H9 (cell line): ENCODE measurements at regions not wholly inside any gene's neighbourhood (a gene's known extent, or its start where the extent isn't known, plus 50 kb on each side); places are given as distances from the start of the nearest gene placed in this dataset.

ENCODE experiments used
- DNase-seq: peaks from one replicate; pipeline ENCODE4 v3.0.0-alpha.2; 2017
- H2AFZ ChIP-seq: one replicate; pipeline ENCODE4 v1.6.1; 2013; ENCODE audit warnings: mild to moderate bottlenecking, low read length, control low read depth, moderate library complexity
- H2AK5ac ChIP-seq: 2 replicates; pipeline ENCODE4 v1.6.1; 2013; ENCODE audit warnings: low read length, control low read depth, mixed read lengths; ENCODE audit not compliant: insufficient read length
- H2BK120ac ChIP-seq: one replicate; pipeline ENCODE4 v1.6.1; 2013; ENCODE audit warnings: low read depth, mild to moderate bottlenecking, low read length, control low read depth, inconsistent platforms; ENCODE audit not compliant: poor library complexity, severe bottlenecking
- H2BK12ac ChIP-seq: 2 replicates; pipeline ENCODE4 v1.6.1; 2013; ENCODE audit warnings: low read length, control low read depth, mixed read lengths, low read depth; ENCODE audit not compliant: insufficient read length
- H2BK15ac ChIP-seq: 2 replicates; pipeline ENCODE4 v1.6.1; 2013; ENCODE audit warnings: low read depth, low read length, control low read depth
- H2BK20ac ChIP-seq: one replicate; pipeline ENCODE4 v1.6.1; 2013; ENCODE audit warnings: low read depth, mild to moderate bottlenecking, low read length, control low read depth, inconsistent platforms; ENCODE audit not compliant: poor library complexity, severe bottlenecking
- H2BK5ac ChIP-seq: 2 replicates; pipeline ENCODE4 v1.6.1; 2013; ENCODE audit warnings: low read length, control low read depth, mixed read lengths; ENCODE audit not compliant: insufficient read length
- H3K14ac ChIP-seq: 2 replicates; pipeline ENCODE4 v1.6.1; 2013; ENCODE audit warnings: low read length, control low read depth; ENCODE audit not compliant: insufficient read depth
- H3K18ac ChIP-seq: 2 replicates; pipeline ENCODE4 v1.6.1; 2013; ENCODE audit warnings: low read depth, mild to moderate bottlenecking, mixed read lengths, low read length, control low read depth; ENCODE audit not compliant: insufficient read length
- H3K23ac ChIP-seq: 2 replicates; pipeline ENCODE4 v1.6.1; 2013; ENCODE audit warnings: low read length, control low read depth, mixed read lengths, low read depth; ENCODE audit not compliant: insufficient read length
- H3K23me2 ChIP-seq: 2 replicates; pipeline ENCODE4 v1.6.1; 2013; ENCODE audit warnings: low read depth, mild to moderate bottlenecking, mixed read lengths, low read length, control low read depth; ENCODE audit not compliant: insufficient read length, poor library complexity, severe bottlenecking
- H3K27ac ChIP-seq: 2 replicates; pipeline ENCODE4 v1.5.1; 2013; ENCODE audit warnings: low read length, control low read depth, mixed read lengths, low read depth; ENCODE audit not compliant: insufficient read length
- H3K27me3 ChIP-seq: 2 replicates; pipeline ENCODE4 v1.6.1; 2013; ENCODE audit warnings: low read length, control low read depth, inconsistent platforms; ENCODE audit not compliant: insufficient read depth
- H3K4ac ChIP-seq: 2 replicates; pipeline ENCODE4 v1.6.1; 2013; ENCODE audit warnings: low read depth, mild to moderate bottlenecking, control low read depth, inconsistent platforms, low read length, moderate library complexity
- H3K4me1 ChIP-seq: 2 replicates; pipeline ENCODE4 v1.6.1; 2013; ENCODE audit warnings: low read length, control low read depth, inconsistent platforms; ENCODE audit not compliant: insufficient read depth
- H3K4me2 ChIP-seq: 2 replicates; pipeline ENCODE4 v1.6.1; 2013; ENCODE audit warnings: low read length, control low read depth, mixed read lengths; ENCODE audit not compliant: insufficient read length, insufficient read depth
- H3K56ac ChIP-seq: 2 replicates; pipeline ENCODE4 v1.6.1; 2013; ENCODE audit warnings: low read depth, mild to moderate bottlenecking, mixed read lengths, low read length, control low read depth; ENCODE audit not compliant: insufficient read length
- H3K79me1 ChIP-seq: 2 replicates; pipeline ENCODE4 v1.6.1; 2013; ENCODE audit warnings: low read depth, mild to moderate bottlenecking, moderate library complexity, low read length, control low read depth, inconsistent platforms; ENCODE audit not compliant: insufficient read depth, poor library complexity, severe bottlenecking
- H3K79me2 ChIP-seq: 2 replicates; pipeline ENCODE4 v1.6.1; 2013; ENCODE audit warnings: low read length, control low read depth, inconsistent platforms; ENCODE audit not compliant: insufficient read depth
- H3K9ac ChIP-seq: 2 replicates; pipeline ENCODE4 v1.6.1; 2013; ENCODE audit warnings: low read length, control low read depth, mixed read lengths; ENCODE audit not compliant: insufficient read length; ENCODE audit errors: extremely low read depth
- H3K9me3 ChIP-seq: one replicate; pipeline ENCODE4 v1.6.1; 2013; ENCODE audit warnings: low read depth, low read length, inconsistent platforms; ENCODE audit not compliant: control insufficient read depth
- H3T11ph ChIP-seq: one replicate; pipeline ENCODE4 v1.6.1; 2013; ENCODE audit warnings: mild to moderate bottlenecking, low read length, control low read depth, inconsistent platforms
- H4K20me1 ChIP-seq: one replicate; pipeline ENCODE4 v1.6.1; 2013; ENCODE audit not compliant: control insufficient read depth, insufficient read length, insufficient read depth
- H4K5ac ChIP-seq: 2 replicates; pipeline ENCODE4 v1.6.1; 2013; ENCODE audit warnings: low read depth, mild to moderate bottlenecking, mixed read lengths, low read length, control low read depth; ENCODE audit not compliant: insufficient read length
- H4K8ac ChIP-seq: replicated peaks from 2 replicates; pipeline ENCODE4 v1.6.1; 2013; ENCODE audit warnings: low read length, control low read depth, mixed read lengths, low read depth; ENCODE audit not compliant: insufficient read length
- H4K91ac ChIP-seq: 2 replicates; pipeline ENCODE4 v1.6.1; 2013; ENCODE audit warnings: low read depth, mild to moderate bottlenecking, moderate library complexity, mixed read lengths, low read length, control low read depth; ENCODE audit not compliant: insufficient read length
- H3K27ac Mint-ChIP-seq, 3 experiments: 2 replicates in 2 of 3; 3 replicates in 1 of 3; pipeline ENCODE4 v1.8.0; 2020 to 2021; ENCODE audit warnings: mixed read lengths in 3 of 3, mild to moderate bottlenecking in 1 of 3, moderate library complexity in 1 of 3
- H3K27me3 Mint-ChIP-seq: 2 replicates; pipeline ENCODE4 v1.8.0; 2021; ENCODE audit warnings: low read depth, mild to moderate bottlenecking, moderate library complexity, mixed read lengths
- H3K36me3 Mint-ChIP-seq, 3 experiments: 2 replicates in 2 of 3; 3 replicates in 1 of 3; pipeline ENCODE4 v1.8.0; 2020 to 2021; ENCODE audit warnings: low read depth in 3 of 3, mixed read lengths in 3 of 3; ENCODE audit not compliant: insufficient read depth in 1 of 3
- H3K4me1 Mint-ChIP-seq, 2 experiments: 2 replicates each; pipeline ENCODE4 v1.8.0; 2020; ENCODE audit warnings: mixed read lengths in 2 of 2
- H3K4me3 Mint-ChIP-seq, 2 experiments: 2 replicates in 1 of 2; 3 replicates in 1 of 2; pipeline ENCODE4 v1.8.0; 2020 to 2021; ENCODE audit warnings: mild to moderate bottlenecking in 2 of 2, mixed read lengths in 2 of 2, moderate library complexity in 1 of 2
- H3K9me3 Mint-ChIP-seq, 2 experiments: 2 replicates in 1 of 2; 3 replicates in 1 of 2; pipeline ENCODE4 v1.8.0; 2020; ENCODE audit warnings: mild to moderate bottlenecking in 2 of 2, mixed read lengths in 2 of 2, moderate library complexity in 1 of 2
- TF ChIP-seq, protein P1 (sequence below): fragments of 200-600 bp; sonication (generic); conservative IDR thresholded peaks from 3 replicates; pipeline ENCODE4 v1.8.0; 2021; ENCODE audit warnings: antibody characterized with exemption, mild to moderate bottlenecking

DNA sequence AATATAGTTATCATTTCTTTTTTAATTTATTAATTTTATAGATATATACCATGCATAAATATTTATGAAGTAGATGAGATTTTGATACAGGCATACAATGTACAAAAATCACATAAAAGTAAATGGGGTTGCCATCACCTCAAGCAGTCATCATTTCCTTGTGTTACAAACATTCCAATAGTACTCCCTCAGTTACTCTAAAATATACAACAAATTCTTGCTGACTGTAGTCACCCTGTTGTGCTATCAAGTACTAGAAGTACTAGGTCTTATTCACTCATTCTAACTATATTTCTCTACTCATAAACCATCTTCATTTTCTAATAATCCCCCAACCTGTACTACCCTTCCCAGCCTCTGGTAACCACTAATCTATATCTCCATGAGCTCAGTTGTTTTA lies 432.6 kb upstream of the SYT1 start:
- H3K36me3 Mint-ChIP-seq, result 0 out of 7 replicates have a peak, but pooled peaks cover 0 to 3% (median 0%) of the 10 kb centered on the region in 3 experiments
- H3K18ac ChIP-seq, result no peak overlapping the region
- no peak overlapping the region for H3K23ac ChIP-seq
- H3K27me3 Mint-ChIP-seq, result no peaks in the 10 kb centered on the region
- TF ChIP-seq, protein P1, sequence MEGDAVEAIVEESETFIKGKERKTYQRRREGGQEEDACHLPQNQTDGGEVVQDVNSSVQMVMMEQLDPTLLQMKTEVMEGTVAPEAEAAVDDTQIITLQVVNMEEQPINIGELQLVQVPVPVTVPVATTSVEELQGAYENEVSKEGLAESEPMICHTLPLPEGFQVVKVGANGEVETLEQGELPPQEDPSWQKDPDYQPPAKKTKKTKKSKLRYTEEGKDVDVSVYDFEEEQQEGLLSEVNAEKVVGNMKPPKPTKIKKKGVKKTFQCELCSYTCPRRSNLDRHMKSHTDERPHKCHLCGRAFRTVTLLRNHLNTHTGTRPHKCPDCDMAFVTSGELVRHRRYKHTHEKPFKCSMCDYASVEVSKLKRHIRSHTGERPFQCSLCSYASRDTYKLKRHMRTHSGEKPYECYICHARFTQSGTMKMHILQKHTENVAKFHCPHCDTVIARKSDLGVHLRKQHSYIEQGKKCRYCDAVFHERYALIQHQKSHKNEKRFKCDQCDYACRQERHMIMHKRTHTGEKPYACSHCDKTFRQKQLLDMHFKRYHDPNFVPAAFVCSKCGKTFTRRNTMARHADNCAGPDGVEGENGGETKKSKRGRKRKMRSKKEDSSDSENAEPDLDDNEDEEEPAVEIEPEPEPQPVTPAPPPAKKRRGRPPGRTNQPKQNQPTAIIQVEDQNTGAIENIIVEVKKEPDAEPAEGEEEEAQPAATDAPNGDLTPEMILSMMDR, result no peak
- H2BK120ac ChIP-seq, result no peak overlapping the region
- no peaks in the 10 kb centered on the region for H4K20me1 ChIP-seq
- no peak overlapping the region for H3K9ac ChIP-seq
- no peak overlapping the region for H3K14ac ChIP-seq
- H3T11ph ChIP-seq, result no peak overlapping the region
- H2BK20ac ChIP-seq, result no peak overlapping the region
- no peak overlapping the region for H3K4me2 ChIP-seq
- H4K91ac ChIP-seq, result no peak overlapping the region
- H2BK15ac ChIP-seq, result no peak overlapping the region
- no peak overlapping the region for H2BK5ac ChIP-seq
- H3K9me3 ChIP-seq, result no peaks in the 10 kb centered on the region
- H4K5ac ChIP-seq, result no peak overlapping the region
- no peaks in the 10 kb centered on the region for H3K4me1 ChIP-seq
- H3K27ac ChIP-seq, result no peak overlapping the region
- H3K27me3 ChIP-seq, result no peaks in the 10 kb centered on the region
- no peak overlapping the region for H3K4me3 Mint-ChIP-seq
- H2AFZ ChIP-seq, result no peak overlapping the region
- H2AK5ac ChIP-seq, result no peak overlapping the region
- H3K79me2 ChIP-seq, result no peaks in the 10 kb centered on the region
- no peak overlapping the region for H3K4ac ChIP-seq
- no peaks in the 10 kb centered on the region for H3K79me1 ChIP-seq
- peaks cover 0 to 9% of the 10 kb centered on the region in 2 experiments; a peak in 4 of 5 replicates for H3K9me3 Mint-ChIP-seq
- no peak overlapping the region for H2BK12ac ChIP-seq
- H3K4me1 Mint-ChIP-seq, result no peaks in the 10 kb centered on the region
- no peak overlapping the region for H3K56ac ChIP-seq
- no peak overlapping the region for H4K8ac ChIP-seq
- no peak overlapping the region for H3K27ac Mint-ChIP-seq
- no peaks in the 10 kb centered on the region for H3K23me2 ChIP-seq
- DNase-seq, result no peak
